ENCODE measurements at regions not wholly inside any gene's neighbourhood (a gene's known extent, or its start where the extent isn't known, plus 50 kb on each side); places are given as distances from the start of the nearest gene placed in this dataset.

DNA sequence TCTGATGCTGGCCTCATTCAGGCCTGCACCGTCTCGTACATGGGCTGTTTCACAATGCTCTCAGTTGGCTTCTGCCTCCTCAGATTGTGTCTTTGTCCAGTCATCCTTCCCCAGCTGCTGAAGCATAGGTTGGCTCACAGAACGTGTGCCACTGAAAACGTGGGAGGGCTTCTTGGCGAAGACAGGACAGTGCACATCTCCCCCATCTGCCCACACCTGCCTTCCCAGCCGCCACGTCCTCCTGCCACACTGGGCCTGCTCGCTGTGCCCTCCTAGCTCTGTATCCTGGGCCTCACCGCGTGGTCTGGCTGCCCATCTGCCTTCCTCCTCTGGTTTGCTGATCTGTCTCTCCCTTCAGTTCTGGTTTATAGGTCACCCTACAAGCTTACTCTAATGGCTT is 230.0 kb upstream of the TOPAZ1 start:
- in situ Hi-C loops (cut with MboI; ENCODE audit: low pct_unique_long_range_greater_than_20kb, low sequenced_read_pairs, unreplicated experiment), result no loop called here
- DNase-seq (ENCODE audit: low spot score), result no peak
- TF ChIP-seq, protein P1, sequence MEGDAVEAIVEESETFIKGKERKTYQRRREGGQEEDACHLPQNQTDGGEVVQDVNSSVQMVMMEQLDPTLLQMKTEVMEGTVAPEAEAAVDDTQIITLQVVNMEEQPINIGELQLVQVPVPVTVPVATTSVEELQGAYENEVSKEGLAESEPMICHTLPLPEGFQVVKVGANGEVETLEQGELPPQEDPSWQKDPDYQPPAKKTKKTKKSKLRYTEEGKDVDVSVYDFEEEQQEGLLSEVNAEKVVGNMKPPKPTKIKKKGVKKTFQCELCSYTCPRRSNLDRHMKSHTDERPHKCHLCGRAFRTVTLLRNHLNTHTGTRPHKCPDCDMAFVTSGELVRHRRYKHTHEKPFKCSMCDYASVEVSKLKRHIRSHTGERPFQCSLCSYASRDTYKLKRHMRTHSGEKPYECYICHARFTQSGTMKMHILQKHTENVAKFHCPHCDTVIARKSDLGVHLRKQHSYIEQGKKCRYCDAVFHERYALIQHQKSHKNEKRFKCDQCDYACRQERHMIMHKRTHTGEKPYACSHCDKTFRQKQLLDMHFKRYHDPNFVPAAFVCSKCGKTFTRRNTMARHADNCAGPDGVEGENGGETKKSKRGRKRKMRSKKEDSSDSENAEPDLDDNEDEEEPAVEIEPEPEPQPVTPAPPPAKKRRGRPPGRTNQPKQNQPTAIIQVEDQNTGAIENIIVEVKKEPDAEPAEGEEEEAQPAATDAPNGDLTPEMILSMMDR (IDR thresholded peaks at IDR 0.05; ENCODE audit: extremely low read depth, insufficient read depth, missing control alignments), result no peak

DNA sequence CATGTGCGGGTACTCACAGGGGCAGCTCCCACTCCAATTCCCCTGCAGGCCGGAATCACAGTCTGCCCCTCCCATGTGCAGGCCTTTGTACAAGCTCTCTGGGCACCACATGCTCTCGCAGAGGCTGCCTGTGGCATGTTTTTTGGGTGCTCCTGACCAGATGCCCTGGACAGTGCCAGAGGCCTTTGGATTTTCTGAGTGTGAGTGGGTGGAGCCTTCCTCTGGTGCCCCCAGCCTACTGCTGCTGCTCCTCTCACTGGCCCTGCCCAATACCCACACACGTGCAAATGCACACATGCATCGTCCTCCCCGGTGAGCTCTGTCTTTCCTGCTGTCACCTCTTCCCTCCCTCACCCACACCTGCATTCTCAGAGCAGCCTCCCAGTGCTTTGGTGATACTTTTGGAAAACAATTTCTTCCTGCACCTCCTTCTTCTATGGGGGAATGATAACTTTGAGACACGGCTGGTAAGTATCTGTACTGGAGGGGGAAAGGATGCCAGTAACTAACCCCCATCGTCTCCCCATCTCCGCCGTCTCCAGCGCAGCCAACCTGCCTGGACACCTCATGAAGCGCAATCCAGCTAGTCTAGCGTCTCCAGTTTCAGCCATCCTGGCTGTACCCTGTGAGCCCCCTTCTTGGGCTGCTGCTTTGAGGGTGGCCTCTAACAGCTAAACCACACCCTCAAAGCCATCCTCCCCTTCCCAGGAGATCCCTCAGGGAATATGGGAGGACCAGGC is 229.4 kb upstream of the TOPAZ1 start:
- TF ChIP-seq, protein P1 (IDR thresholded peaks at IDR 0.05; ENCODE audit: extremely low read depth, insufficient read depth, missing control alignments), result no peak
- in situ Hi-C loops (cut with MboI; ENCODE audit: low pct_unique_long_range_greater_than_20kb, low sequenced_read_pairs, unreplicated experiment), result no loop called here
- no peak for DNase-seq (ENCODE audit: low spot score)

DNA sequence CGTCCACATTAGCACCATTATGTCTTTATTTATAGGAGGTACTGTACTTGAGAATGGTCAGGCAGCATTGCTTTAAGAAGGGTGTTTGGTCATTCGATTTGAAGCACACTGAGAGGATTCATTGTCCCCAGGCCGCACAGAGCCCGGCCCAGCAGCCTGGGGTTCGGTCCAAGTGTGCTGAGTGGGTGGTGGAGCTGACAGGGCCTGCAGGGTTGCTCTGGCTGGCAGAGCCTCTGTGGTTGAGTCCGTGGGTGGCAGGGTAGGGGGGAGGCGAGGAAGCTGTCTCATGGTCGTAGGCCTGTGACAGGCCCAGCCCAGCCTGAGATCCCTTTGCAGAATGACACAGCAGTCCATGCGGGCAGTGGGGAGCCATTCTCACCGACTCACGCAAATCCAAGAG is 227.7 kb upstream of the TOPAZ1 start:
- TF ChIP-seq, protein P1 (IDR thresholded peaks at IDR 0.05; ENCODE audit: extremely low read depth, insufficient read depth, missing control alignments), result no peak
- in situ Hi-C loops (cut with MboI; ENCODE audit: low pct_unique_long_range_greater_than_20kb, low sequenced_read_pairs, unreplicated experiment), result no loop called here
- DNase-seq (ENCODE audit: low spot score), result no peak

DNA sequence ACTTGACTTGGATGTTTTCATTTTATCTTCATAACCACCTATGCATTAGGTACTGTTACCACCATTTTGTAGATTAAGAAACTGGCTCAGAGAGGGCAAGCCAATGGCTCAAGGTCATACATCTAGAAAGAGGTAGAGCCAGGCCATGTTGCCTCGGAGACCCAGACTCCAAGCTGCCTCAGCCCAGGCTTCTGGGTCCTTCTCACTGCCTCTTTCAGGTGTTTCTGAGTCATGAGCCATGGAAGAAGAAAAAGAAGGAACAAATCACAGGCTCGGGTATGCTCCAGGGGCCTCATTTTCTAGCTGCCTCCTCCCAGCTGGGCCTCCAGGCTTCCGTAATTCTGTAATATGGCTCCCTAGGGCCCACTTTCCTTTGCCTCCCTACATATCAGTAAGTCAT is 226.5 kb upstream of the TOPAZ1 start:
- TF ChIP-seq, protein P1 (IDR thresholded peaks at IDR 0.05; ENCODE audit: extremely low read depth, insufficient read depth, missing control alignments), result no peak

DNA sequence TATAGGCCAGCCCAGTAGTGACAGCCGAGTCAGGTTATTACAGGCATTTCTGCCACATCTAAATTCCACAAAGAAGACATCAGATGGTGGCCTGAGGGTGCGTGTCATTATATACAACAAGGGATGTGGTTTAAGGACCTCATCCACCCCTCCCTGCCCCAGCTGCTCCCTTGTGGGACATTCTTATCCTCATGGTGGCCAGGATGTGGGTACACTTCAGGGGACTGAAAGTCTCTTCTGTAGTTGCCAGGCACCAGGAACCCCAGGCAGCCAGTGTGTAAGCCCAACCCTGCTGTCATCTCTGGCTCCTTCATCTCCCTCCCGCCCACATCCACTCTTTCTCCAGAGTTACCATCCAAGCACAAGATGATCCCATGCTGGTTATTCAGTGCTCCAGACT is 224.9 kb upstream of the TOPAZ1 start:
- DNase-seq (ENCODE audit: low spot score), result no peak
- TF ChIP-seq, protein P1 (IDR thresholded peaks at IDR 0.05; ENCODE audit: extremely low read depth, insufficient read depth, missing control alignments), result no peak
- in situ Hi-C loops (cut with MboI; ENCODE audit: low pct_unique_long_range_greater_than_20kb, low sequenced_read_pairs, unreplicated experiment), result no loop called here

More for the DNA sequence above, 226.5 kb upstream of the TOPAZ1 start:
- in situ Hi-C loops (cut with MboI; ENCODE audit: low pct_unique_long_range_greater_than_20kb, low sequenced_read_pairs, unreplicated experiment), result no loop called here
- no peak for DNase-seq (ENCODE audit: low spot score)

DNA sequence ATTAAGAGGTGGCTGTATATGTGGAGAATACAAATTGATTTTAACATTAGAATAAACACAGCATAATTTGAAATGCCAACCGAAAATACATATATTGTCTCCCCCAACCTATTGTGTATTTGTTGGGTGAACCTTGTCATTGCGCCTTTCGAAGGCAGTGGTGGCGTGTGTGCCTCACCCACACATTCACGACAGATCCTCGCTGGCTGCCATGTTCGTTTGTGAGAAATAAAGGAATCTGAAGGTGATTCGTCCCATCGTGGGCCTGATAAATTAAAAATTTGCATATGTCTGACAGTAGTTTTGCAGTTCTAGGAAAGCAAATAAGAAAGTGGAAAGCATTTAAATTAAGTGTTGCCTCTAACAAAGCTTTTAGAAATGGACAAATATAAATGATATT is 222.8 kb upstream of the TOPAZ1 start:
- TF ChIP-seq, protein P1 (IDR thresholded peaks at IDR 0.05; ENCODE audit: extremely low read depth, insufficient read depth, missing control alignments), result no peak
- DNase-seq (ENCODE audit: low spot score), result no peak
- in situ Hi-C loops (cut with MboI; ENCODE audit: low pct_unique_long_range_greater_than_20kb, low sequenced_read_pairs, unreplicated experiment), result no loop called here
